Spleen (tissue), 11 donors: ENCODE measurements at regions not wholly inside any gene's neighbourhood (a gene's known extent, or its start where the extent isn't known, plus 50 kb on each side); places are given as distances from the start of the nearest gene placed in this dataset.
A peak's percentile ranks its signal among the peaks of the same experiment; 100 is the strongest.

Source experiments
- DNase-seq: peaks from one replicate; pipeline ENCODE4 v3.0.0-alpha.2; 2020
- H3K27ac ChIP-seq, 8 donors: fragments of 200-600 bp; sonication (generic) in 7 of 8; 1 replicate in 4 of 8; 2 replicates in 4 of 8; pipeline versions ENCODE4 v1.5.0 to v1.8.0; 2016 to 2021; ENCODE audit warnings: inconsistent platforms in 4 of 8, mild to moderate bottlenecking in 4 of 8, moderate library complexity in 1 of 8
- H3K27me3 ChIP-seq, 7 donors: fragments of 200-600 bp; sonication (generic) in 6 of 7; replicated peaks in 1 of 7; 1 replicate in 4 of 7; 2 replicates in 3 of 7; pipeline versions ENCODE4 v1.5.0 to v1.8.0; 2016 to 2021; ENCODE audit warnings: inconsistent platforms in 3 of 7, mild to moderate bottlenecking in 1 of 7
- H3K36me3 ChIP-seq, 6 donors: fragments of 200-600 bp; sonication (generic) in 5 of 6; 1 replicate in 4 of 6; 2 replicates in 2 of 6; pipeline versions ENCODE4 v1.5.0 to v1.8.0; 2016 to 2021; ENCODE audit warnings: inconsistent platforms in 2 of 6
- H3K4me1 ChIP-seq, 6 donors: fragments of 200-600 bp; sonication (generic) in 5 of 6; 1 replicate in 3 of 6; 2 replicates in 3 of 6; pipeline versions ENCODE4 v1.5.0 to v1.8.0; 2016 to 2021; ENCODE audit warnings: inconsistent platforms in 3 of 6
- H3K4me3 ChIP-seq, 8 donors: fragments of 200-600 bp; sonication (generic) in 7 of 8; 1 replicate in 4 of 8; 2 replicates in 4 of 8; pipeline versions ENCODE4 v1.5.0 to v1.8.0; 2016 to 2021; ENCODE audit warnings: inconsistent platforms in 4 of 8, mild to moderate bottlenecking in 4 of 8, moderate library complexity in 2 of 8
- H3K9me3 ChIP-seq, 8 donors: fragments of 200-600 bp; sonication (generic) in 7 of 8; 1 replicate in 4 of 8; 2 replicates in 4 of 8; pipeline versions ENCODE4 v1.5.0 to v1.8.0; 2016 to 2021; ENCODE audit warnings: inconsistent platforms in 4 of 8
- POLR2A ChIP-seq, 3 donors: fragments of 450-650 bp; IDR thresholded peaks; one replicate each; pipeline ENCODE4 v1.5.1; 2017; ENCODE audit warnings: antibody characterized with exemption in 3 of 3, mild to moderate bottlenecking in 1 of 3
- POLR2AphosphoS5 ChIP-seq, 3 donors: sonication (generic); formaldehyde crosslinking; IDR thresholded peaks; one replicate each; pipeline ENCODE4 v1.5.1; 2017; ENCODE audit warnings: antibody characterized with exemption in 3 of 3
- WGBS, 5 donors: extraction: QIAGEN DNeasy Blood & Tissue Kit in 3 of 5; methylation state at CpG; one replicate each; pipeline versions ENCODE4 v1.1.5 to v1.1.7; 2013 to 2018; 5-methylcytosine and 5-hydroxymethylcytosine counted together
- intact Hi-C: fragments of 100-400 bp; cut with DNase I; formaldehyde crosslinking; loops from one replicate; pipeline ENCODE4 v1.15.0; 2023; ENCODE audit warnings: low total_unique reads
- TF ChIP-seq, protein P1 (sequence below), 11 experiments: fragments of 200-600 bp in 7 of 11; fragments of 450-650 bp in 4 of 11; sonication (generic) in 4 of 11; IDR thresholded peaks in 8 of 11; conservative IDR thresholded peaks in 3 of 11; 1 replicate in 7 of 11; 2 replicates in 4 of 11; pipeline versions ENCODE4 v1.4.0 to v1.8.0; 2016 to 2021; ENCODE audit warnings: antibody characterized with exemption in 11 of 11, inconsistent platforms in 4 of 11, mild to moderate bottlenecking in 1 of 11
- donor health status: healthy with polysubstance abuse.
- donor health status: DM: no; HTN: no; CAD: no; lungs with moderate emphysema.
- donor health status: DM: no; HTN: no; CAD: no.
- donor health status: Bipolar disorder and iron deficiency.
- donor health status: healthy.
- donor health status: DM: no; HTN: no; CAD: no.
- donor health status: DM: yes; HTN: yes; CAD: no.

DNA sequence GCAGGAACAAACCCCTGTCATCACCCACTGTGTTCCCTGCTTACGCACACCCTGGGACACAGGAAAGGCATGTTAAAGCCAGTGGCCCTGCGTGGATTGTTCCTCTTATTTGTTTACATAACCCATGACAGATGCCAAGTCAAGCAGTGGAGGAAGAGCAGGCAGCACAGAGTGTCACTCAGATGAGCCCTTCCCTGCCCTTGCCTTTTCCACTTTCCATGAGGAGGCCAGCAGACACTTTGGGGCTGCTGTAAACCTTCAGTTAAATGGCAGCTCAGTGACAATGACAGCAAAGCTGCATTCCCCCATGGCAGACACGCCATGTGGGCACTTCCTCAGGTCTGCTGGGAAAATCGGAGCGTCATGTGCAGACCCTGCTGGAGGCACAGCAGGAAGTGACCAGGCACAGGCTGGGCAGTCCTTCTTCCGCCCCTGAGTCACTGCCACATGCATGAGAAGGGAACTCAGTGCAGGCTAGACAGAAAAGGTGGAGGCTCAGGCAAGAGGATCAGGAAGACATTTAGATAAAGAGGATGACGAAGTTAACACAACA, 216.8 kb upstream of the PIK3R1 start:
- TF ChIP-seq POLR2A (IDR thresholded peaks at IDR 0.05), result no peak
- TF ChIP-seq, protein P1, sequence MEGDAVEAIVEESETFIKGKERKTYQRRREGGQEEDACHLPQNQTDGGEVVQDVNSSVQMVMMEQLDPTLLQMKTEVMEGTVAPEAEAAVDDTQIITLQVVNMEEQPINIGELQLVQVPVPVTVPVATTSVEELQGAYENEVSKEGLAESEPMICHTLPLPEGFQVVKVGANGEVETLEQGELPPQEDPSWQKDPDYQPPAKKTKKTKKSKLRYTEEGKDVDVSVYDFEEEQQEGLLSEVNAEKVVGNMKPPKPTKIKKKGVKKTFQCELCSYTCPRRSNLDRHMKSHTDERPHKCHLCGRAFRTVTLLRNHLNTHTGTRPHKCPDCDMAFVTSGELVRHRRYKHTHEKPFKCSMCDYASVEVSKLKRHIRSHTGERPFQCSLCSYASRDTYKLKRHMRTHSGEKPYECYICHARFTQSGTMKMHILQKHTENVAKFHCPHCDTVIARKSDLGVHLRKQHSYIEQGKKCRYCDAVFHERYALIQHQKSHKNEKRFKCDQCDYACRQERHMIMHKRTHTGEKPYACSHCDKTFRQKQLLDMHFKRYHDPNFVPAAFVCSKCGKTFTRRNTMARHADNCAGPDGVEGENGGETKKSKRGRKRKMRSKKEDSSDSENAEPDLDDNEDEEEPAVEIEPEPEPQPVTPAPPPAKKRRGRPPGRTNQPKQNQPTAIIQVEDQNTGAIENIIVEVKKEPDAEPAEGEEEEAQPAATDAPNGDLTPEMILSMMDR (IDR thresholded peaks at IDR 0.05 in 8 of 11, conservative IDR thresholded peaks at IDR 0.05 in 3 of 11), result no peak
- peak; percentile 74 to 84 (median 83) for TF ChIP-seq POLR2AphosphoS5 (IDR thresholded peaks at IDR 0.05)
- WGBS, 5 donors, result 49 to 72% (median 54%) methylated on average over 7 of the region's 7 CpGs
- intact Hi-C loops, result no loop called here
- H3K4me3 ChIP-seq, result no peak overlapping the region
- no peaks in the 10 kb centered on the region for H3K27me3 ChIP-seq
- H3K4me1 ChIP-seq, result peaks cover 0 to 22% (median 7%) of the 10 kb centered on the region in 6 donors
- H3K9me3 ChIP-seq, result no peaks in the 10 kb centered on the region
- peak; percentile 80 for DNase-seq
- no peaks in the 10 kb centered on the region for H3K36me3 ChIP-seq
- peak overlapping the region; percentile 41 to 82 (median 70) for H3K27ac ChIP-seq

DNA sequence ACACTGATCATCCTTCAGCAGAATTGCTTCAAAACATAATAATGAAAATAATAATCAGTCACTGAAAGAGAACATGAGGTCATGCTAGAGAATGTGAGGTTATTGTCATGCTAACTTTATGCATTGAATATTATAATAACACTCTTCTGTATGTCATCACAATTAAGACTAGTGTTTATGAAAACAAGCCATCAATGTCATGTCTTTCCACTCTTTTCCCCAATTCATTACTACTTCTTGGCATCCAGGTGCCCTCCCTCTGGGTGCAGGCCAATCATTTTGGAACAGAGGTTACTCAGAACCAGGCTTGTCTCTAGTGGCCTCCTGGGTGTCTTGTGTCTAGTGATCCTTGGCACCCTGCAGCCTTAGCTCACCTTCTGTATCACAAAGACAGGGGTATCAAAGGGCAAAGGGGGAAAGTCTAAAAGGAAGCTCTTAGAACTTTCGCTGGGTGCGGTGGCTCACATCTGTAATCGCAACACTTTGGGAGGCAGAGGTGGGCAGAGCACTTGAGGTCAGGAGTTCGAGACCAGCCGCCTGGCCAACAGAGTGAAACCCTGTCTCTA, 217.6 kb upstream of the PIK3R1 start:
- Histone ChIP-seq H3K4me1 (peaks cover 0 to 22% (median 7%) of the 10 kb centered on the region in 6 donors), H3K27me3 (no peaks in the 10 kb centered on the region), H3K4me3 (no peak overlapping the region), H3K27ac (peak overlapping the region in 1 of 8 donors; percentile 70), H3K9me3 (no peaks in the 10 kb centered on the region), H3K36me3 (no peaks in the 10 kb centered on the region)
- no peak for TF ChIP-seq POLR2AphosphoS5 (IDR thresholded peaks at IDR 0.05)
- no peak for TF ChIP-seq POLR2A (IDR thresholded peaks at IDR 0.05)
- TF ChIP-seq, protein P1 (IDR thresholded peaks at IDR 0.05 in 8 of 11, conservative IDR thresholded peaks at IDR 0.05 in 3 of 11), result no peak
- WGBS, 5 donors, result 79 to 98% (median 95%) methylated on average over 4 to 5 of the region's 5 CpGs
- intact Hi-C loops, result no loop called here
- DNase-seq, result no peak

DNA sequence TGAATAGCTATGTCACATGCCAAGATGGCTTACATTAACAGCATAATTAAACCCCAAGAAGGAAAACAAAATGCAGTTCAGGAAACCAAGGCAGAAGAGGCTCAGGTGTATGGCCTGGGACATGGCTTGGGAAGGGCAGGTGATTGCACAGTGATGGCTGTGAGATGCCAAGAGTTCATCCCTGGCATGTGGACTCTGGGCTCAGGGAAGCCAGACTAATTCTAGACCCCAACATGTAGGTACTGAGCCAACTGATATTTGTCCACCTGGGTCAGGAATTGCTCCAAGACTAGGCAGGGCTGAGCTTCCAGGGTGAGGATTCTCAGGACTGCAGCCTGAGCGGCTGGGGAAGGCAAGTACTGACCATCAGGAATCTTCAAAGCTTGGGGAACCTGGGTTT, 218.4 kb upstream of the PIK3R1 start:
- Histone ChIP-seq H3K4me1 (peaks cover 0 to 22% (median 7%) of the 10 kb centered on the region in 6 donors), H3K36me3 (no peaks in the 10 kb centered on the region), H3K9me3 (no peaks in the 10 kb centered on the region), H3K4me3 (no peak overlapping the region), H3K27ac (no peak overlapping the region), H3K27me3 (no peaks in the 10 kb centered on the region)
- no peak for DNase-seq
- intact Hi-C loops, result no loop called here
- 80 to 93% (median 86%) methylated on average over 1 of the region's 1 CpG for WGBS, 5 donors
- no peak for TF ChIP-seq POLR2A (IDR thresholded peaks at IDR 0.05)
- no peak for TF ChIP-seq POLR2AphosphoS5 (IDR thresholded peaks at IDR 0.05)
- TF ChIP-seq, protein P1 (IDR thresholded peaks at IDR 0.05 in 8 of 11, conservative IDR thresholded peaks at IDR 0.05 in 3 of 11), result no peak

DNA sequence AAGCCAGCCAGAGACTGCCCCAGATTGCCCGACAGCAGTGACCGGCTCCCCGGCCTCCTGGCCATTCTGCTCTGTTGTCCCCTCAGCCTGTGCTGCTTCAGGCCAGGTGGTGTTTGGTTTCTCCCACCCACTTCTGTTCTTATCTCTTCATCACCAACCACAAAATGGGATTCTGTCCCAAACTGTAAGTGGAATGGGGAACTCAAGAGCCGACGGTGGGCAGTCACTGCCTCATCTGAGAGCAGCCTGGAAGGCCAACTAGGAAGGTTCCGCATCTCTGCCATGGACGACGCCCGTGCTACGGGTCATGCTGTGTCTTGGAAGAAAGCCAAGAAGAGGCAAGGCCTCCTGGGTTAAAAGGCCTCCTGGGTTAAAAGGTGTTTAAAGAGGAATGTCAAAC, 219.0 kb upstream of the PIK3R1 start:
- no peak for DNase-seq
- intact Hi-C loops, result no loop called here
- WGBS, 5 donors, result 79 to 93% (median 86%) methylated on average over 10 of the region's 10 CpGs

More for the DNA sequence above, 219.0 kb upstream of the PIK3R1 start:
- TF ChIP-seq, protein P1 (IDR thresholded peaks at IDR 0.05 in 8 of 11, conservative IDR thresholded peaks at IDR 0.05 in 3 of 11), result no peak
- no peak for TF ChIP-seq POLR2A (IDR thresholded peaks at IDR 0.05)
- no peak for TF ChIP-seq POLR2AphosphoS5 (IDR thresholded peaks at IDR 0.05)
- H3K9me3 ChIP-seq, result no peaks in the 10 kb centered on the region
- no peak overlapping the region for H3K27ac ChIP-seq
- no peaks in the 10 kb centered on the region for H3K36me3 ChIP-seq
- peaks cover 0 to 22% (median 7%) of the 10 kb centered on the region in 6 donors for H3K4me1 ChIP-seq
- no peaks in the 10 kb centered on the region for H3K27me3 ChIP-seq
- no peak overlapping the region for H3K4me3 ChIP-seq
